GM21723 (cell line): ENCODE measurements at regions not wholly inside any gene's neighbourhood (a gene's known extent, or its start where the extent isn't known, plus 50 kb on each side); places are given as distances from the start of the nearest gene placed in this dataset.

ENCODE experiments used
- ATAC-seq: cut with Tn5 transposase; IDR thresholded peaks from one replicate; pipeline ENCODE4 v1.9.1; 2021; ENCODE audit warnings: mild to moderate bottlenecking, moderate library complexity; ENCODE audit not compliant: unreplicated experiment

- ATAC-seq: no peak
Measured at GRCh38 chr1:220979371-220979770, 100.1 kb downstream of the HLX start.

- no peak for ATAC-seq
Measured at GRCh38 chr1:220982686-220983085, 103.4 kb downstream of the HLX start.

DNA sequence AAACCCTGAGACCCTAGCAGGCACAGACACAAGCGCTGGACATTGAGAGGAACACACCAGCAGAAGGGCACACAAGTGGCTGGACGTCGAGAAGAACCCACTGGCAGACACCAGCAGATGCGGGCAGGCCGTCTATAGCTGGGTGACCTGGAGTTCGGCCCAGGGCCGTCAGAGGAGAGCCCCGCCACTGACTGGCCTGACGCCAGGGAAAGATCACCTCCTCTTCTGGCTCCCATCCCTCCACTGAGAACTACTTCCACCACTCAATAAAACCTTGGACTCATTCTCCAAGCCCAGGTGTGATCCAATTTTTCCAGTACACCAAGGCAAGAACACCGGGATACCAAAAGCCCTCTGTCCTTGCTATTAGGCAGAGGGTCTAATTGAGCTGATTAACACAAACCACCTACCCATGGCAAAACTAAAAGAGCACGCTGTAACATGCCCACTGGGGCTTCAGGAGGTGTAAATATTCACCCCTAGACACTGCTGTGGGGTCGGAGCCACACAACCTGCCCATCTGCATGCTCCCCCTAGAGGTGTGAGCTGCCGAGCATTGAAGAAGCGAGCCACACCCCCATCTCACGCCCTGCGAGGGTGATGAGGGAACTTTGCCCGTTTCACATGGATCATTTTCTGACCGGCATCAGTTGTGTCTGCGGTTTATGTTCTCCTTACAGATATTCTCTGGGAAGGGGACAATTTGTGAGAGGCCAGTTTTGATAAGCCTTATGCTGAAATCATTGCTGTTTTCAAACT is 104.8 kb downstream of the HLX start:
- ATAC-seq: no peak

DNA sequence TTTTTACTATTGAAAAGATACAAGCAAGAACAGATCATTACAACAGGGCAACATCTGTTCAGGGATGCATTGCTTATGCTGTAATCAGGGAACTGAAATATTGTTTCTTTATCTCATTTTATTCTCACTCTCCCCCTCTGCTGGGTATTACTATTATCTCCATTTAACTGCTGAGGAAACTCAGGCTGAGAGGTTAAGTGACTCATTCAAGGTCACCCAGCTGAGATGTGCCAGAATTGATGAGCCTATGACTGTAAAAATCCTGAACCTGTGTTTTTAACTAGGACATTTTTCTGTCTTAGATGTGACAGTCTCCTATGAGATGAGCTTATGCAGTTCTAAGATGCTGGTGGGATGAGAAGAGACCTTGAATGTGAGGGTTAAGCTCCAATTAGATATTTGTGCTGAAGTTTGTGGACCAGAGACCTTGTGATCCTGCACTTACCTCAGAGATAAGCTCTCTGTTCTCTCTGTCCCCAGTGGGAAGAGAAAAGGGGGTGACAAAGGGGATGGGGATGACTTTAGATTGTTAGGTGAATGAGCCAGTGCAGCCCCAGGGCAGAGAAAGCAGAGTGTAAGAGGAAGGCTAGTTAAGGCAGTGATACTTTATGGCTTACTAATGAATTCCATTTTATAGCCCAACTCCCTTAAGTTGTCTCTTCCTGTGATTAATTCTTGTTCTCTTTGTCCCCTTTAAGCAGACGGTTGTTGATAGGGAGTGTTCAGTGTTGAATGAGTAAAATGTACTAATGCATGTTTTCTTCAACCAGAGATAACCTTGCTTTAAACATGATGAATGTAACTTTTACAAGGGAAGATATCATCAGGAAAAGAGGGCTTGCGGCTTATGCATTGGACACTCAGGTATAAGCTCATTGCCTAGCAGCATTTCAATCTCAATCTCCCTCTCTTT is 111.4 kb downstream of the HLX start:
- ATAC-seq: no peak

DNA sequence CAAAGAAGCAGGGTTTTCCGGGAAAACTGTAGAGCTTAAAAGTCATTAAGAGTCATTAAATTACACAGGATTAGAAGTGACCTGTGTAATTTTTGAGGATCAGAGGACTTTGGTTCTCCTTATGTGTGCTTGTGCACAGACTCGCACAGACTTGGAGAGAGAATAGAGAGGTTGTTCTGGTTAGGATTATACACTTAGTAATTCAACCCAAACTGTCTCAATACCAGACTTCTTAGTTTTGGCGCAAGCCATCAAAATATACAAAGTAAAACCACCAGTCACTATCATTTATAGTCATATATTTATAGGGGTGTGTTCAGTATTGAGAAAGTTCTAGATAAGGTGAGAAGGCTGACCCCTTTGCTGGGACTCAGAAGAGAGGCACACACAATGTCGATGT is 112.3 kb downstream of the HLX start:
- no peak for ATAC-seq

DNA sequence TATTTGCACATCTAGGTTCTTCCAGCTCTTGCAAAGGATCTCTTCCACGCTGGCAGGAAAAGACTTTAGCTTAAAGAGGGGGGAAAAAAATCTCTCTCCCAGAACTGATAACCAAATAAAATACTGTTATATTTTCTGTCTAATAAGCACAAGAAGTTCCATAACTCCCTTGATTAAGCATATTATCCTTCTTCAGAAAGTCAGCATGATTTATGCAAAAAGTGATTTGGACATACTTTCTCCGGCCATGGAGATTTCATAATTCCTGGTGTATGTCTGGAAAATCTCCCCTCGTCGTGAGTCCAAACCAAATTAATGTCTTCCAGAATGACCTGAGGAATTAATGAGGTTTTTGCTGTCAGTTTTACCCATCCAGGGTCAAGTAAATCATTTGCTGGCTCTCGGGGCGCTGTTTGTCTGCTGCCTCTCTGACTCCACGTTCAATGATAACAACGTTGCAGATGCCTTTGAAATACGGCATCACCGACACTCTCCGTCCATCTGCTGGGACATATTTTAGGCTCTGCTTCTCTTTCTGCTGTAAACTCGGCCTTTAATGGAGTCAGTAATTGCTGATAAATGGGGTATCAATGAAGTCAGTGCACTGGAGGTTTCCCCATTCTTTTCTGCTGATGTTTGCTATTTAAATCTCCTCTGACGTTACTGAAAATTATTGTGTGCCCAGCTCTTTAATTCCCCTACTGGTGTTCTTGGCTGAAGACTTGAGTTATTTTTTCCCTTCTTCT is 112.9 kb downstream of the HLX start:
- no peak for ATAC-seq

DNA sequence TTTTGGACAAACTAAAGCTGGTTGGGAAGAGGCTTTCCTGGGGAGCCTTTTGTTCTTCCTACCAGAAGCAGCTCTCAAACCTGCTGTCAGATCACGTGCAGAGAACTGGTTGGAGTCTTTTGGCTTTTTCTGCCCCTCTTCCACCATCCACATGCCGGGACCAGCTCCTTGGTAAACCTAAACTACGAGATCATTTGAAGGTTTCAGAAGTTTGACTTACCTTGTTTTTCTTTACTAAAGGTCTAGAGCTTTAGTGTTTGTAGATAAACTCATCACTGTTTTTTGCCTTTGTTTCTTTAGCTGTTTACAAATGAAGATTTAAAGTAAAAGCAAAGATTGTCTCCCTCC is 113.4 kb downstream of the HLX start:
- ATAC-seq: no peak

DNA sequence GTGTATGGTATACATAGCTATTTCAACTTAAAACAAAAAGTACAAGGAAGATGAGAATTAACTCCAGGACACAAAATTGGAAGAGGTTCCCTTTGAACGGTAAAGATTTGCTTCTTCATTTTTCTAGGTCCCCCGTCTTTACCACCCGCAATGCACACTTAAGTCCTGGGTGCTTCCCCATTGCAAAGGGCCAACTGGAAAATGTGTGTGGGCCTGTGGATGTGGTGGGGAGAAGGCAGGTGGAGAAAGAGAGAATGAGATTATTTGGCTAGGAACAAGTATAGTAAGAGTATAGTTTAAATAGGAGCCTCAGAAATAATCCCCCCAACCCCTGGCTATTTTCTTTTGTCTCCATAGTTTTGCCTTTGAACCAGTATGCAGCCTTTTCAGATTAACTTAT is 115.4 kb downstream of the HLX start:
- no peak for ATAC-seq

DNA sequence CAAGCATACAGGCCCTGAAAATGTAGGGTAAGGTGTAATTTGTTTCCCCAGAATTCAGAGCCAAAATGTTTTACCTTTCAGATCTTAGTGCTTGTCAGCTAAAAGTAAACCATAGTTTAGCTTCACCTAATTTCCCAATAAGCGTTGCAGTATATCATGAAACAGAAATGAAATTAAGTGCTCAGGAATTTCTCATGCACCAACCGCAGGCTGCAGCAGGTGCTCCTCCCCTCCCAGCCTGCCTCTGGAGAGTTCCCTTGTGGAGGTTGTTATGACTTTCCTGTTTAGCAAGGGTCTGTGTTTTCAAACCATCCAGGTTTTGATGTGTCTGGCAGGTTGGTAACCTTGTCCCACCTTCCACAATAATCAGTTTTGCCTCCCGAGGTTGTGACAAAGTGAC is 118.5 kb downstream of the HLX start:
- no peak for ATAC-seq

DNA sequence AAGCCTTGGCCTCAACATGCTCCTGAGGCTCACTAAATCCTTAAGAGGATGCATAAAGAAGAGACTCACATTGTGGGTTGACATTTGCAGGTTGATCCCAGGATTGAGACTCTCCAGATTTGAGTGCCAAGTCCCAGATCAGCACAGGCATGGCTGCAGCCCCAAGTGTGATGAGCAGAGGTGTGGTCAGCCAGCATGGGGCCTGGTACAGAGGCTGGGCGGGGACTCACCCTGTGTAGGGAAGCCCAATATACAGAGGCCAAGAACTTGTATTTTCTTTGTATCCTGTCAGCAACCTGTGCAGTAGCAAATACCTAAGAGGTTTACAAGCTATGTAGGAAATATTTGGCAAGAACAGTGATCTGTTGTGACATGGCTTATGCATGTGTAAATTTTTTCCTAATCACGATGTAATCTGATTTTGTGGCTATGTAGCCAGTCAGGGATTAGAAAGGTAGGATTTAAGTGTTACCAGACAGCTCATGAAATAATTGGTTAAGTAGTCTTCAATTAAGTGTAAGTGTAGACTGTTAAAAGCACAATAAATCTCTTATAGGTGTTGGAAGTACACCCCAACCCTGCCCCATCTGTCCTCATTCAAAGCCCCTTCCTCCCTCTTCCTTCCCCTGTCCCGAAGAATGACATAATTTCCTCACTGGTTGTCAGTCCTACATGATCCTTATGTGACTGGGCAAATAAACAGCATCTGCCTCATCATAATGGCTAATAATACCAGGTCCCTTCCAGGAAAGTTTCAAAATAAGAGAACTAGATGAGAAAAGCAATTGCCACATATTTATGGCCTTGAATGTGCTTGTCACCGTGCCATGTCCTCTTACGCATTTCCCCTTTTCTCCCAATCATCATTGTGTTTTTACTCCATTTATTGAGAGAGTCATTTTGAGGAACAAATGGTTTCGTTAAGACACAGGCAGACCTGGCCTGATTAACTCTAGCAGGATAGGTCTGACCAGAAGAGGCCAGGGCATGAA is 120.9 kb downstream of the HLX start:
- no peak for ATAC-seq

- ATAC-seq: no peak
Measured at GRCh38 chr1:221001167-221001566, 121.9 kb downstream of the HLX start.

- ATAC-seq: no peak
Measured at GRCh38 chr1:221002601-221003000, 123.4 kb downstream of the HLX start.

DNA sequence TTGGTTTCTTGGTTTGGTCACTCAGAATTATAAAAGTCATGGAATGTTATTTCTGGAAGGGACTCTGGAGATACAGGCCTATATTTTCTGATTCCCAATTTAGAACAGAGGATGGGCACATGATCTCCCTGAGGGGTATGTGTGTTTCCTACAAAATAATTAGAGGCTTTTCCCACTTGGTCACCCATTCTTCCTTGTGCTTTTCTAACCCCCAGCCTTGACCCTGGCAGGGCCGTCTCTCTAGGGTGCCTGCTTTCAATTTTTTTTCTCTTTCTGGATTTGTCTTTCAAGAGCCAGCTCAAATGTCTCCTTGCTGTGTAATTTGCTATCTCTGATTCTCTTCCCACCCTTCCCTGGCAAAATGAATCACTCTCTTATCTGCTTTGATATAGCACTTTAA is 131.9 kb downstream of the HLX start:
- ATAC-seq: no peak

DNA sequence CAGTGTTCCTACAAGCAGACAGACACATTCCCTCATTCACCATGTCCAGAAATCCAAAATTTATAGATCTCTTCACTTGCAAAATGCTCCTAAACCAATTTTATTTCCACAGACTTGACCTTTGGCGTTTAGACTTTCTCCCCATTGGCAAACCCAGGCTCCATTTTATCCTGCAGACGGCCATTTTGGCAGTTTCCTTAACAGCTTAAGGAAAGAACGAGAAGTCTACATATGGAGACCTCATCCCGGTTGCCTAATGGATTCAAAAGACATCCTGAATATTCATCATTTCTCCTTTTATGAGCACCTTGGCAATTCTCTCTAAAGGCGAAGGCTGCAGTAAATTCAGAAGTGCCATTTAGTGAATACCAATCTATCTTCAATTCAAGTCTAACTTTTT is 132.9 kb downstream of the HLX start:
- ATAC-seq: no peak

DNA sequence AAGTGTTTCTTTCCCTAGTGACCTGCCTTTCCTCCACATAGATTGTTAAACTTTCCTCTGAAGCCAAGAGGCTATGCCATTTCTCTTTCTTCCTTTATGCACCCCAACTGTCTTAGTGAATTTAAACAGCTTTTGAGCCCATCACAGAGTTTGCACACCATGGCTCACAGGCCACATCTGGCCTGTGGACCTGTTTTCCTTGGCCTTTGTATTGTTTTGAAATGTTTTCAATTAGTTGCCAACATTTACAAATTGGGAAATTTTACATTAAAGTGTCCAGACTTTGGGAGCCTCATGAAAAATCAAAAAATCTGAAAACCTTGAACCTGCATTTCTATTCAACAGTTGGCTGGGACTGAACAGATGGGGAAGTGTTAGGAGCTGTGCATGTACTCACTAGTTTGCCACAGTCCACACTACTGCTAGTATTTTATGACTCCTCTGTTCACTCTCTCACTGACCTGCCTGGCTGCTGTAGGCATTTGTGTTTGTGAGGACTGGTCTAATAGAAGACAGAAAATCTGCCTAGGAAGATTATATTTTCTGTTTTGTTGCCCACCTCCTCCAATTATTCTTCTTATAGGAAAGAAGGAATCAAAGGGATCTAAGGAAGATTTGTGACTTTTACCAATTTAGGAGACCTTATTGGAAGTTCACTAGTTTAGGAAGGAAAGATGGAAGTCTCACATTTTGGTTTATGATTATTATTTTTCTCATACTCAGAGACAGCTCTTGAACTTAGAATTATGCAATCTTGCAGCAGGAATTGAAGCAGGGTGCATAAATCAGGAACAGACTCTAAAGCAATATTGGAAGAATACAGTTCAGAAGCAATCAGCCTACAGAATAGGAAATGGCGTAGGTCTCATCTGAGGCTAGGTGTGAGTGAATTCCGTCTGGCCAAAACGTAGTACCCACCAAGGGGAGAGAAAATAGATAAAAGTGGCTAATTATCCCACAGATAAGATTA is 134.7 kb downstream of the HLX start:
- ATAC-seq: no peak

DNA sequence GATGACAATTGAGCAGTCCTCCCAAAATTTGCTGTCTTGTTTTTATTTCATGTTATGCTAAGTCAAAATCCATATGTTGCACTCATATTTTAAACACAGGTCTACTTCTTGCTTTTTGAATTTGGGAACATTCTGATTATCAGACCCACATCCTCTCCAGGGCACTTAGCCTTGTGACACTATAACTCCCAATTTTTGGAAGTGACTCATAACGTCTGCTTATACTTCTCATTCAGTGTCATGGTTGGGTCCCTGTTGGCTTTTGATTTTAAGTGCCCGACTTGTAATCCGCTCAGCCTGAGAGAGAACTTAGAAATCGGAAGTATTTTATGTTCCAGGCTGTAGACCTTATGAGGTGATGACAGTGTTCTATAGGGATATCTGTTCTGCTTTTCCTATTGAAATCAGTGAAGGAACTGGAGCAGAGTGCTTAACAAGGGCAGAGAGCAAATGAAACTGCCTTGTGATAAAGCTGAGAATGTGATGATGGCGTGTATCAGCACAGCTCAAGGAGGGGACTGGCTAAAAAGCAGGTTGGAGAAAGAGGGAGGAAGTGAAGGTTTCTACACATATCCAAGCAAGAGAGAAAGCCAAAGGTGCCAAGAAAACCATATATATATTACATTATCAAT is 136.0 kb downstream of the HLX start:
- ATAC-seq: no peak

DNA sequence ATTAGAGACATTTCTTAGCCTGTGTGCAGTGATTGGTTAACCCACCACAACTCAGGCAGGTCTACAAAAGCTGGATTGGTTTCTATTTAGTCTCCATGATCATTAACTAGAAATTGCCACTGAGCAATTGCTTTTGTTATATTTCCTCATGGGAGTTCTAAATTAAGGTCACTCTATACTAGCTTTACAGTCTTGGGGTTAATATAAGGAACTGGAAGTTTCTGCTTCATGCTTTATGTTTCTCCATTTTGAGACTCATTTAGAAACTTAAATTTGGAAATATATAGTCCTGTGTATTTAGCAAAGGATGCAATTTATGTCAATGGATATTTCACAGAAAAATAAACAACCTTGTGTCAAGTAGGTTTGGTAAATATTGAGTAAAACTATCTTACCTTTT is 137.5 kb downstream of the HLX start:
- ATAC-seq: no peak

DNA sequence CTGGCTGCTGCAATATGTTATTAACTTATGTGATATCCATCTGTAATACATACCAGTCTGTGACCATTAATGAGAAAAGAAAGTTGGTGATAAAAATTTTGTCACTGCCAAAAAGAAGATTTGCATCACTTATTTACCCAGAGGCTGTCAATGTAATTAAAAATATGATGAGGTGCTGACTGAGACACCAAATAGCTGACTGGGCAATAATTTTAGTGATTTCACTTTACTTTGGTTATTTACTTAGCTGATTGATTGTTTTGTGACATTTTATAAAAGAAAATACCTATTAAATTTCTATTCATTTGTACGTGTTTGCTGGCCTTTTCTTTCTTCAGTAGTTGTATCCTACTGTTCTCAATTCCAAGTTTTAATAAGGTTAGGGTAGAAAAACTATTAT is 139.2 kb downstream of the HLX start:
- ATAC-seq: no peak

DNA sequence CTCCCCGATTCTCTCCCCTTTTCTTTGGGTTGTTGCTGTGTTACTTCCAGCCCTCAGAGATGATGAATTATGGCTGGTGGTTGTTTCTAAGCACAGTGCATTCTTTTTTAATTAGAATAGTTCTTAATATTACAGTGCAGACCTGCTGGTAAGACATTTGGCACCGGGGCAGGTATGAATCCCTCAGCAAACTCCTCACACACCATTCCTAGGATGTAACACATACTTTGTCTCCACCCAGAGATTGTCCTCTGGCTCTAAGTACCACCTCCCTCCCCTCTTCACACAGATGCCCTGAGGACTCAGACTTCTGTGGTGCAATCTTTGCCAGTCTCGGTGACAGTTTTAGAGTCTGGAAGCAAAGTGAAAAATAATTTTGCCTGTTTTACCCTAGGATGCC is 143.1 kb downstream of the HLX start:
- no peak for ATAC-seq
